HG03045 (cell line): ENCODE measurements at regions not wholly inside any gene's neighbourhood (a gene's known extent, or its start where the extent isn't known, plus 50 kb on each side); places are given as distances from the start of the nearest gene placed in this dataset.
"Not testable (repeated sequence)": the region's sequence is repeated elsewhere in the genome, so short reads cannot be mapped to it uniquely, and the experiment has no call there.

Experiments
- ATAC-seq: cut with Tn5 transposase; IDR thresholded peaks from one replicate; pipeline ENCODE4 v1.9.1; 2021; ENCODE audit warnings: mild to moderate bottlenecking, moderate library complexity; ENCODE audit not compliant: unreplicated experiment

GRCh38 chr5:174532455-174533453 lies 191.6 kb upstream of the MSX2 start:
- ATAC-seq = no peak

GRCh38 chr5:174533751-174534241 lies 190.6 kb upstream of the MSX2 start:
- no peak for ATAC-seq

GRCh38 chr5:174535669-174536068 lies 188.7 kb upstream of the MSX2 start:
- no peak for ATAC-seq

GRCh38 chr5:174539823-174540222 lies 184.6 kb upstream of the MSX2 start:
- not testable (repeated sequence) for ATAC-seq

- no peak for ATAC-seq
Observed at GRCh38 chr5:174542037-174542436, 182.3 kb upstream of the MSX2 start.

- ATAC-seq = no peak
Observed at GRCh38 chr5:174542471-174542870, 181.9 kb upstream of the MSX2 start.

- ATAC-seq = no peak
Observed at GRCh38 chr5:174545926-174546325, 178.5 kb upstream of the MSX2 start.

- no peak for ATAC-seq
Observed at GRCh38 chr5:174547814-174548213, 176.6 kb upstream of the MSX2 start.

- no peak for ATAC-seq
Observed at GRCh38 chr5:174549254-174549653, 175.1 kb upstream of the MSX2 start.

GRCh38 chr5:174550026-174550425 lies 174.4 kb upstream of the MSX2 start:
- no peak for ATAC-seq

GRCh38 chr5:174552428-174552827 lies 172.0 kb upstream of the MSX2 start:
- no peak for ATAC-seq

- ATAC-seq = no peak
Observed at GRCh38 chr5:174553556-174553955, 170.8 kb upstream of the MSX2 start.

GRCh38 chr5:174555726-174556125 lies 168.7 kb upstream of the MSX2 start:
- ATAC-seq = no peak

GRCh38 chr5:174556756-174557155 lies 167.6 kb upstream of the MSX2 start:
- no peak for ATAC-seq

GRCh38 chr5:174558190-174558589 lies 166.2 kb upstream of the MSX2 start:
- ATAC-seq = no peak

- no peak for ATAC-seq
Observed at GRCh38 chr5:174559141-174559540, 165.2 kb upstream of the MSX2 start.

GRCh38 chr5:174559566-174560090 lies 164.8 kb upstream of the MSX2 start:
- no peak for ATAC-seq

- ATAC-seq = no peak
Observed at GRCh38 chr5:174560861-174561260, 163.5 kb upstream of the MSX2 start.

GRCh38 chr5:174563040-174563439 lies 161.3 kb upstream of the MSX2 start:
- ATAC-seq = not testable (repeated sequence)

- no peak for ATAC-seq
Observed at GRCh38 chr5:174563899-174564298, 160.5 kb upstream of the MSX2 start.

- ATAC-seq = no peak
Observed at GRCh38 chr5:174567506-174568141, 156.8 kb upstream of the MSX2 start.

GRCh38 chr5:174570662-174571061 lies 153.7 kb upstream of the MSX2 start:
- ATAC-seq = no peak
